GM19239 (cell line): ENCODE measurements at regions not wholly inside any gene's neighbourhood (a gene's known extent, or its start where the extent isn't known, plus 50 kb on each side); places are given as distances from the start of the nearest gene placed in this dataset.

Source experiments
- DNase-seq: peaks from one replicate; pipeline ENCODE4 v3.0.0; 2011; ENCODE audit warnings: low spot score; ENCODE audit not compliant: insufficient read length
- FAIRE-seq: peaks from 2 replicates; lab custom pipeline; 2011; peaks lifted over from hg19 to GRCh38; lab: Jason Lieb, UNC

DNA sequence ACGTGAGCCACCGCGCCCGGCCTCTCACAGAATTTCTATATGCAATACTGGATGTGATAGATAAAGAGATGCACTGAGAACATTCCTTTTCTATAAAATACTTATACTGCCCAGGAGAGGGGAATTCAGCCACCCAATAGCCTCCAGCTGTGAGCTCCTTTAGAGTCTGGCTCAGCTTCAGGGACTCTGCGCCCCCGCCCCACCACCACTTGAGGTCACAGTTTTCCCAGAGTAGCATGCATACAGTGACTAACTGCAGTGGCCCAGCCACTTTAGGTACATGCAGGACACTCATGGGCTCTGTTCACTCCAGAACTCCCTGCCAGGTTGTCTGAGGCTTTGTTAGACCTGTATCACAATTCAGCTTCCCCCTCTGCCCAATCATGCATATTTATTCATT lies 144.4 kb upstream of the TET2 start:
- DNase-seq = no peak
- no peak for FAIRE-seq

DNA sequence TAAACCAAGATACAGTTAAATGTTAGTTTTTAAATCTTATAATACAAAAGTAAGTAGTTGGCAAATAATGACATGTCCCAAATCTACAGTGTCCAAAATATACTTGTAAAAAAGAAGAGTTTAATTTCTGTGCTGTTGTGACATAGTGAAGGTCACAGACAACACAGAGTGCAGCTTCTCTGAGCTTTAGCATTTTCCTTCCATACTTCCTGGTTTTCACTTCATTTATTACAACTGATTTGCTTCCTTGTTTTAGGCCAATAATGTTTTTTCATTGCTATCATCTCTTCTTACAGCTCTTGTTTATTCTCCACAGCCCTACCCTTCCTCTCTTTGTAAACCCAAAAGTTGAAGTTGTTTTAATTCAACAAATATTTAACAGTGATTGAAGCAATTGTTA lies 132.4 kb upstream of the TET2 start:
- no peak for DNase-seq
- FAIRE-seq = no peak

DNA sequence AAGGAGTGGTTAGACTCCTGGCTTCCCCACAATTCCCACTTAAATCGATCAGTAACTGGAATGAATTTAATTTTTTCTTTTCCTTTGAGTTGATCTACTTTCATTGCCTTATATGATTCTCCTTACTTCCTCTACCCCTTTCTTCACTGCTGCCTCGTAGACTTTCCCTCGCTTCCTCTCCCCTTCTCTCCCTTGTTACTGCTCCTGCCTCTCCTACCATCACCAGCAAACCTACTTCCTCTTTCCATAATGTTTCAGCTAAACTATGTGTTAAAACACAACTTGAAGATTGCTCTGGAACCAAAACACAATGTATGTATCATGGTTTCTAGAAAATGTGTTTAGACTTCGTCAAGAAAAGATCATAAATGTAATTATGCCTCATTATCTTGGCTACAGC lies 132.0 kb upstream of the TET2 start:
- FAIRE-seq (no peak), DNase-seq (no peak)

DNA sequence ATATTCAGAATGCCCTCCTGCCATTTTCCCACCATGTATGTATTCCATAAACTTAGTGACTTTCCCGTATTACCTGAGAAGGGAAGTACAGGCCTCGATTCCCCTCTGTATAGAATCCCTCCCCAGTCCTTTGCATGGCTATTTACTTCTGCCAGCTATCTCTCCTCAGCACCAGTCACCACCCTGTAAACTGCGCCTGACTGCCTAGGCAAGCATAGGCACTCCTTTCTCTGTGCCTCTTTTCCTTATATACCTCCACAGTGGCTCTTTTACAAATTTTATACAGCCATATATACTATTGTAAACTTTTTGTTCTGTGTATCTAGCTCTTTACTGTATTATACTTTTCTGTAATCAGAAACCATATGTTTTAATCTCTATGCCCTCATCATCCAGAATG lies 130.9 kb upstream of the TET2 start:
- no peak for FAIRE-seq

DNA sequence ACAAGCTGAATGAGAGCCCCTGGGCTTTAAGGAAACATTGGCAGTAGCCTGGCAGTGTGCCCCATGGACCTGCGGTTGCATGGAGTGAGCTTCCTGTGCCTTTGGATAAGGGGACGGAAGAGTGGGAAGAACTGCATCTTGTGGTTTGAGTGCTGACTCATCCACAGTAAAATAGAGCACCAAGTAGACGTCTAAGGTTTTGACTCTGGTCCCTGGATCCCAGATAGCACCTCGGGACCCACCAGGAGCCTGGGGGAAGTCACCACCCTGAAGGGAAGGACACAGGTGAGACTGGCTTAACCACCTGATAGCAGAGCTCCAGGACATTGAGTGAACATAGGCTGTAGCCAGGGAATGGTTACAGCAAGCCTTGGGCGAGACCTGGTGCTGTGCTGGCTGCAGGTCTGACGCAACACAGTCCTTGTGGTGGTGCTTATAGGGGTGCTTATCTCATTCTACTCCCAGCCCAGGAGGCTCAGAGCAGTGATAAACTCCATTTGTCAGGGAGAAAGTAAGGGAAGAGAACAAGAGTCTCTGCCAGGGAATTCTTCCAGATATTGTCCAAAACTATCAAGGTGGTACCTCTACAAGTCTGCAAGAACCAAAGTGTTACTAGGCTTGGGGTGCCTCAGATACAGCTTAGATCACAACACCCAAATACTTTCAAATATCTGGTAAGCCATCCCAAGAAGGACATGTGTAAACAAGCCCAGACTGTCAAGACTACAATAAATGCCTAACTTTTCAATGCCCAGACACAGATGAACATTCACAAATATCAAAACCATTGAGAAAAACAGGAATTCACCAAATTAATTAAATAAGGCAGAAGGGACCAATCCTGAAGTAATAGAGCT lies 123.6 kb upstream of the TET2 start:
- no peak for DNase-seq
- FAIRE-seq = peak; percentile 56

More for the DNA sequence above, 130.9 kb upstream of the TET2 start:
- DNase-seq = no peak

DNA sequence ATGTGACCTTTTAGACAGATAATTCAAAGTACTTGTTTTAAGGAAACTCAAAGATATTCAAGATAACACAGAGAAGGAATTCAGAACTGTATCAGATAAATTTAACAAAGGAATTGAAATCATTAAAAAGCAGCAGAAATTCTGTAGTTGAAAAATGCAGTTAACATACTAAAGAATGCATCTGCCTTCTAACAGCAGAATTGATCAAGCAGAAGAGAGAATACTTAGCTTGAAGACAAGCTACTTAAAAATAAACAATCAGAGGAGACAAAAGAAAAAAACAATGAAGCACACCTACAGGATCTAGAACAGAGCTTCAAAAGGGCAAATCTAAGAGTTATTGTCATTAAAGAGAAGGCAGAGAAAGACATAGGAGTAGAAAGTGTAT lies 123.0 kb upstream of the TET2 start:
- no peak for FAIRE-seq
- DNase-seq = no peak

DNA sequence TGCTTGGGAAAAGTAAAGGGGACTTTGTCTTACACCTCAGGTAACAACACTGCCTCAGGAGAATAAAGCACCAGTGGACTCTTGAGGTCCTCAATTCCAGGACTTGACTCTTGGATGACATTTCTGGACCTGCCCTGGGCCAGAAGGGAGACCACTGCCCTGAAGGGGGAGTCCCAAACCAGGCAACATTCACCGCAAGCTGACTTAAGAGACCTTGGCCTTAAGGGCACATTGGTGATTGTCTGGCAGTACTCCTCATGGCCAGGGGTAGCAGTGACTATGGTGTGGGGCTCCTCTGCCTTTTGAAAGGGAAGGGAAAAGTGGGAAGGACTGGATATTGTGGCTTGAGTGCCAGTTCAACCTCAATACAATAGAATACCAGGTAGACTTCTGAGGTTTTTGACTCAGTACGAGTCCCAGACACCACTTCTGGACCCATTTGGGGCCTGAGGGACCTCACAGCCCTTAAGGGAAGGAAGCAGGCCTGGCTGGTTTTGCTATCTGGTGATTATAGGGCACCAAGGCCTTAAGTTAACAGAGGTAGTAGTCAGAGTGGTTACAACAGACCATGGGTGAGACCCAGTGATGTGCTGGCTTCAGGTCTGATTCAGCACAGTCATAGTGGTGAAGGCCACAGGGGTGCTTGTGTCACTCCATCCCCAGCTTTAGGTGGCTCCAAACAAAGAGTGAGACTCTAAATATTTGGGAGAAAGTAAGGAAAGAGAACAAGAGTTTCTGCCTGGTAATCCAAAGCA lies 121.2 kb upstream of the TET2 start:
- FAIRE-seq (no peak), DNase-seq (no peak)

DNA sequence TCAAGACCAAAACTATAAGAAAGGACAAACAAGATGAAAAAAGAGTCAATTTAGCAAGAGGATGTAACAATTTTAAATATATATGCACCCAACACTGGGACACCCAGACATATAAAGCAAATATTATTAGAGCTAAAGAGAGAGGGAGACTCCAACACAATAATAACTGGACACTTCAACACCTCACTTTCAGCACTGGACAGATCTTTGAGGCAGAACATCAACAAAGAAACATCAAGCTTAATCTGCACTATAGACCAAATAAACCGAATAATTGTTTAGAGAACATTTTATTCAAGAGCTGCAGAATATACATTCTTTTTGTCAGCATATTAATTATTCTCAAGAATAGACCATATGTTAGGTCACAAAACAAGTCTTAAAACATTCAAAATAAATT lies 109.7 kb upstream of the TET2 start:
- no peak for FAIRE-seq
- no peak for DNase-seq

DNA sequence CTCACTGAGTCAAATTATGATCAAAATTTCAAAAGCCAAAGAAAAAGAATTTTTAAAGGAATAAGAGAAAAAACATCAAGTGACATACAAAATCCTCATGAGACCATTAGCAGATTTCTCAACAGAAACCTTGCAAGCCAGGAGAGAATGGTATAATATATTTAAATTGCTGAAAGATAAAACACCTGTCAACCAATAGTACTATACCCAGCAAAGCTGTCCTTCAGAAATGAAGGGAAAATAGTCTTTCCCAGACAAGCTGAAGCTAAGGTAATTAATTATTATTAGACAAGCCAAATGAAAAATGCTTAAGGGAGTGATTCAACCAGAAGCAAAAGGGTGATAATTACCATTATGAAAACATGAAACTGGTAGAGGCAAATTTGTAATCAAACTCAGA lies 104.2 kb upstream of the TET2 start:
- no peak for FAIRE-seq

DNA sequence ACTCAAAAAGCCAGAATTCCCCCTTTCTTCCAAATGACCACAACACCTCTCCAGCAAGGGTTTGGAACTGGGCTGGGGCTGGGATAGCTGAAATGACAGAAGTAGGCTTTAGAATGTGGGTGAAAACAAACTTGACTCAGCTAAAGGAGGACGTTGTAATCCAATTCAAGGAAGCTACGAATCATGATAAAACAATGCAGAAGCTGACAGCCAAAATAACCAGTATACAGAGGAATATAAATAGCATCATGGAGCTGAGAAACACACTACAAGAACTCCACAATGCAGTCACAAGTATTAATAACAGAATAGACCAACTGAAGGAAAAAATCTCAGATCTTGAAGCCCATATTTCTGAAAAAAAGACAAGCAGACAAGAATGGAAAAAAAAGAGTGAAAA lies 95.8 kb upstream of the TET2 start:
- DNase-seq = no peak
- no peak for FAIRE-seq

More for the DNA sequence above, 104.2 kb upstream of the TET2 start:
- no peak for DNase-seq

DNA sequence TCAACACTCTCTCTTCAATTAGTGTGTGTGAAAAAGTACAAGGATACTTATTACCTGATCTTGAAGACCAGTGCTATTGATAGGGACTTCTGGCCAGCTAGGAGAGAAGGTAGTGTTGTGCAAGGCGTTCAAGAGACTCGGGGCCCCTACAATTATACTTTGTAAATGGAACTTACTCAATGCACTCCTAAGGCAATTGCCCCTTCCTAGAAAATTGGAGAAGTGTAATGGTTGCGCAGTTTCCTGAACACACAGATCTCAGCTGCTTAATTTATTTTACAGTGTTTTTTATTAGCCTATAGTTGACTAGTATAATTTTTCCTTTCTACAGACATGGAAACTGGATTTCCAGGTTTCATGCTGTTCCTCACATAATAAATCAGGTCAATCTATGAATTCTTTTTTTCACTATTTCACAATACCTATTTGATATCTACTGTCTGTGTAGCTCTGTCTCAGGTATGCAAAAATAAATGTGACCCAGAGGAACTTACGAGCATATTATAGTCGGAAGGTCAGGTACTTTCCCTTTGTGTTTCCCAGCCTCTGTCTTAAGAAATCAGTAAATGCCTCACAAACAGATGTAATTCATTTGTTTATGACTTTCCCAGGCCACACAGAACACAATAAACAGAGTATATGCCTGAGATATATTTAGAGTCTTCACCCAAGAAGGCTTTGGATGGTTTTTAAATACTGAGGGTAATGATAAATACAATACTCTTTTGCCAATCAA lies 89.1 kb upstream of the TET2 start:
- no peak for DNase-seq
- peak; percentile 92 for FAIRE-seq

DNA sequence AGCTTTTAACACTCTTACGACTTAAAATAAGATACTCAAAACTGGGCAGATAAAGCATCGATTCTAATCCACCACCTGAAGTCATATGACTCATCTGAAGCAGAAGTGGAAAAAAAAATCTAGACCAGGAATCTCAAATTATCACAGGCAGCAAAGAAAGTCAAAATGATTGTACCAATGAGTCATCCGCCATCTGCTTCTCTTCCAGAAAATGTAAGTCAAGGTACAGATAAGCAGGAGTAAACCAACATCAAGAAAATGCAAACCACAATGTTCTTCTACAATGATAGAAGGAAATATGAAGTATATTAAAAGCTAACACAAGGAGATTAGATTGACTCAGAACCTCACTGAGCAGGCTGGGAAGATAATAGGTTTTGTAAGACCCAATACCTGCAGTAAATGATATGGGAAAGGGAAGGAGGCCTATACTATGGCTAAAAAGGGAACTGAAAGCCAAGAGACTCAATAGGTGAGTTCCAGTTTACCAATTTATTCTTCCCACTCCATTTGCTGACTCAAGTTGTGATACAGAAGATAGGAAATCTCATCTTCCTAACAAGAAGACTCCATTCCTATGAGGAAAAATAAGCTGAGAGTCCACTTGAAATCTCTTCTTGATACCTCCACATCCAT lies 88.4 kb upstream of the TET2 start:
- no peak for DNase-seq
- FAIRE-seq = no peak

DNA sequence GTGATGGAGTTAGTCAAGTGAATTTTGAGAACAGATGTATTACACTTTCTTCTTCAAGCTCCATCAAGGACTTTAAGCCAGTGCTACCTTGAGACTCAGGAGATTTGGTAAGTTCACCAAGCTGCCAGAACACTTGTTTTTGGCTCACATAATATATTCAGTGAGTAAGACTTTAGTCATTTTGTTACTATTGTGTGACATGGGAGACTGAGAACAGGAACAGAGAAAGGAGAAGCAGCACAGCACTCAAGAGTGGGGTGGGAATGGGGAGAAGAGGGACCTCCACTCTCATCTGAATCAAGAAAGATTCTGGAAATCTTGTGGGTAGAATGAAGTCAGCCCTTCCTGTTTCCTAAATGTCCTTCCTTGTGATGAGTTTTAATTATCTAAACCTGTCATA lies 87.3 kb upstream of the TET2 start:
- FAIRE-seq (peak; percentile 93), DNase-seq (no peak)

DNA sequence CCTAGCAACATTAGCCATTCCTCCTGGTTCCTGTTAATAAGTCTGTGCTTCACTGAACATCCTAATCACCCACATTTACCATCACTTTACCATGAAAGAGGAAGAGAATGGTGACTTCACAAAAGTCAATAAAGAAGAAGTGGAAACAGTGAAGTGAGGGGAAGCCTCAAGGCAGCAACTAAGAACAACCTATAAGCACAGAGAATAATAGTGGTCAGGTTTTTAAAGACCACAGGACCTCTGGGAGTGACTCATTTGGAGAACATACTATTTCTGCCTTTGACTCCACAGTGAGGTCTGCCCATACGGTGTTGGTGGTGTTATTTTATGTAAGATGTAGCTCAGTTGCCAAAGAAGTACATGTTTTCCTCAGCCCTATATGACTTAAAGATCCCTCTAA lies 86.0 kb upstream of the TET2 start:
- peak; percentile 100 for FAIRE-seq
- peak; percentile 44 for DNase-seq

DNA sequence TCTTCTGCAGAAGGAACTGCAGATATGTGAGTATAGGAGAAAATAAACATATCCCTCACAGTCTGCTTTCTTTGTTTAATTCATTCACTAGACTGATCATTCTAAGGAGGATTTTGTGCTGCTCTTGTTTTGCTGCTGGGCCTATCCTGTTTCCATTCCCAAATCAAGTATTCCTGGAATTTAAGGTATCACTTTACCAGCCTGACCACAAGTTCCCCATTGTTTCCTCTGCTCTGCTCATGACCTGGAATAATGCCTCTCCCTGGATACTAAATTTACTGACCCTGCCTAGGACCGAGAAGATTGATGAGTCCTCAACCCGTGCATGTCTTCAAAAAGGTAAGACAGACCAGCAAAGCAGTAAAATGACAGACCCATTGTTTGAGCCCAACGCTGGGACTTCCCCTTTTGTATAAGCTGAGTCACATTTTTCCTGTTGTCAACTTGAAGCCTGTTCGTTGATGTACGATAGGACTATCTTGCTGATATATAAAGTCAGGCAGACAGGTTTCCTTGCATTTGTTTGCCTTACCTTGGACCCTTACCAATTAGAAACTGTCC lies 85.5 kb upstream of the TET2 start:
- DNase-seq = no peak
- no peak for FAIRE-seq

DNA sequence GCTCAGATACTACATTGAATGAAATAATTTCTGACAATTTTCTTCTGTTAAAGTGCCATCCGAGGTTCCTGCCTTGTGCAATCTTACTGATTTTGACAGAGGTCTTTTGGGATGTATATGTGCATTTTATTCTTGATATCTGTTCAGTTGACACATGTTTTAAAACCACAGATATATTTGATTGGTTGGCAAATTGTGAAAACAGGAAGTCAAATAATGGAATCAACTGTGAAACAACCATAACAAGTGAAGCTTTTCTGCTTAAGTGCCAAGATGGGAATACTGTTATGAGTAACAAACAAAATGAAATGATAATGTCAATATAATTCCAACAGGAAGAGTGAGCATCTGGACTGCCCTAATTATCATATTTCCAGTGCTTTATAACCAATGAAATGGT lies 84.9 kb upstream of the TET2 start:
- FAIRE-seq = no peak
- no peak for DNase-seq

DNA sequence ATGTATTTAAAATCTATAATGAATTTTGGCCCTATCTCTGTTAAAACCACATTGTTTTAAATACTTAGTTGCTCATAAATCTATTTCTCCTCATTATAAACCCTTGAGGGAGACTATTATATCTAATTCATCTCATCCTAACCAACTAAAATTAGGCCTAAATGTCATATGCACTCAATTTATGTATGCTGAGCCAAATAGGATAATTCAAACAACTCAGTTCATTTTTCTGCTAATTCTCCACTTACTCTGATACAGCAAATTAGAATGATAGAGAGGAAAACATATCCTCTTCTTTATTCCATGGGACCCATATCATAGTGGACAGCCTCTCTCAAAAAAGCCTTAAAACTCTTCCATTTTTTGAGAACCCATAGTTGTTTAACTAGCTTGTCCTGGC lies 80.3 kb upstream of the TET2 start:
- DNase-seq = no peak
- FAIRE-seq = no peak

DNA sequence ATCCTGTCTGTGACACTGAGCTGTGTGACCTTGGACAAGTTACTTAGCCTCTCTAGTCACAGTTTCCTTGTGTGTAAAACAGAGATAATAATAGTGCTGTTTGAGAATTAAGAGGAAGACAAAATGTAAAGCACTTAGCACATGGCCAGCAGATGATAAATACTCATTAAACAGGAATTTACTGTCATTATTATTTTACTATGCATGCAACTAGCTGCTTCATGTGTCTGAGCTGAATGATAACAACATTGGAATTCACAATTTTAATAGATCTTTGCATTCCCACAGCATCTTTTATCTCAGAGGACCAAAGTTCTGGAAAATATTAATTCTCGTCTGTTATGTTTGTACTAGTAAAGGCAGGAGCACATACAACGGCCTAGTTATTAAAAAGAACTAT lies 79.2 kb upstream of the TET2 start:
- no peak for FAIRE-seq
- DNase-seq = no peak

DNA sequence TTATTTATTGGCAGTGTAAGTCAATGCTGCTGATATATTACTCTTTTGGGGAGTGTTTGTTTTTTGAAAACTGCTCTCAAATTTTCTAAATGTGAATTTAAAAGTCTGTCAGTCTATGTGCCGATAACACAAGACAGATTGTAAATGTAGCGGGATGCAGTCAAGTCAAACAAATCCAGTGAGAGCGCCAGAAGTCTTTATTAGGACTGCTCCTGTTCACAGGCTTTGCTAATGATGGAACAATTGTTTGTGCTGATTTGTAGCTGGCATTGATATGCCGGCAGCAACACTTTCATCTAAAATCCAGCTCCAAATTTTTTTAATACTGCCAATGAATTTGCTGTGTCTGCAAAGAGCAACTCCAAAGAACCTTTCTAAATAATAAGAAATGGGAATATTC lies 78.7 kb upstream of the TET2 start:
- no peak for FAIRE-seq

DNA sequence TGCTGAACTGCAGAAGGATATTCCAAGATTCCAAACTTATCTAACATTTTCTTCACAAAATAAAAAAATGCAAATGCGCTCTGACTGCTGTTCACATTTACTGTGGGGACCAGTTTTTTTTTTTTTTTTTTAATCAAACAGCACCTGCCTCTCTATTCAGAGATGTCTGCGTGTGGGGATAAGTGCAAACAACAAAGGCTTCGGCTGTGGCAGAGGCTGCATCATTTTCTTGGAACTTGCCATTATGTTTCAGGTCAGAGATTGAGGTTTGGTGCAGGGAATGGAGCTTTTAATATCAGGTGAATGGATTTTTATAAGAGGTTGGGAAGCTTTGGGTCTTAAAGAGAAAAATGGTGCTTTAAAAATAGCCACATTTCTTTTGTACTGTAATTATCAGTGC lies 78.2 kb upstream of the TET2 start:
- no peak for DNase-seq
- FAIRE-seq = no peak

More for the DNA sequence above, 78.7 kb upstream of the TET2 start:
- no peak for DNase-seq
